ENCODE measurements at regions not wholly inside any gene's neighbourhood (a gene's known extent, or its start where the extent isn't known, plus 50 kb on each side); places are given as distances from the start of the nearest gene placed in this dataset.
A peak's percentile ranks its signal among the peaks of the same experiment; 100 is the strongest.

- no peak overlapping the region for H3K27ac ChIP-seq (ENCODE audit: low read depth in 1 of 3, low read length in 2 of 3)
- no peak for DNase-seq
- H3K27me3 ChIP-seq (ENCODE audit: control insufficient read depth in 3 of 3, insufficient read depth in 3 of 3, low read length in 3 of 3) = no peaks in the 10 kb centered on the region
- WGBS, 3 donors = 81 to 83% (median 82%) methylated on average over 18 of the region's 18 CpGs
- H3K4me3 ChIP-seq (ENCODE audit: low read depth in 1 of 3, low read length in 3 of 3) = no peak overlapping the region
- no peak for FAIRE-seq
- H3K36me3 ChIP-seq (ENCODE audit: control insufficient read depth in 3 of 3, insufficient read depth in 2 of 3, low read depth in 1 of 3, low read length in 3 of 3) = no peaks in the 10 kb centered on the region
- H3K9me3 ChIP-seq (ENCODE audit: control insufficient read depth in 2 of 2, insufficient read depth in 1 of 2, low read depth in 1 of 2, low read length in 1 of 2) = no peaks in the 10 kb centered on the region
- no peaks in the 10 kb centered on the region for H3K4me1 ChIP-seq (ENCODE audit: control insufficient read depth in 3 of 3, insufficient read depth in 2 of 3, low read depth in 1 of 3, low read length in 2 of 3)
Measured at GRCh38 chr15:97146929-97147870, 813.3 kb upstream of the ARRDC4 start.

- DNase-seq (no peak), FAIRE-seq (no peak)
- Histone ChIP-seq H3K4me1 (ENCODE audit: control insufficient read depth in 3 of 3, insufficient read depth in 2 of 3, low read depth in 1 of 3, low read length in 2 of 3) (no peaks in the 10 kb centered on the region), H3K27ac (ENCODE audit: low read depth in 1 of 3, low read length in 2 of 3) (no peak overlapping the region), H3K9me3 (ENCODE audit: control insufficient read depth in 2 of 2, insufficient read depth in 1 of 2, low read depth in 1 of 2, low read length in 1 of 2) (no peaks in the 10 kb centered on the region), H3K4me3 (ENCODE audit: low read depth in 1 of 3, low read length in 3 of 3) (no peak overlapping the region), H3K27me3 (ENCODE audit: control insufficient read depth in 3 of 3, insufficient read depth in 3 of 3, low read length in 3 of 3) (no peaks in the 10 kb centered on the region), H3K36me3 (ENCODE audit: control insufficient read depth in 3 of 3, insufficient read depth in 2 of 3, low read depth in 1 of 3, low read length in 3 of 3) (no peaks in the 10 kb centered on the region)
- 78 to 83% (median 79%) methylated on average over 1 of the region's 1 CpG for WGBS, 3 donors
Measured at GRCh38 chr15:97153356-97153965, 807.0 kb upstream of the ARRDC4 start.

GRCh38 chr15:97156739-97157265 lies 803.7 kb upstream of the ARRDC4 start:
- H3K4me3 ChIP-seq (ENCODE audit: low read depth in 1 of 3, low read length in 3 of 3) = no peak overlapping the region
- no peaks in the 10 kb centered on the region for H3K9me3 ChIP-seq (ENCODE audit: control insufficient read depth in 2 of 2, insufficient read depth in 1 of 2, low read depth in 1 of 2, low read length in 1 of 2)
- WGBS, 3 donors = 65 to 84% (median 74%) methylated on average over 2 of the region's 2 CpGs
- FAIRE-seq = no peak
- no peak overlapping the region for H3K27ac ChIP-seq (ENCODE audit: low read depth in 1 of 3, low read length in 2 of 3)
- H3K4me1 ChIP-seq (ENCODE audit: control insufficient read depth in 3 of 3, insufficient read depth in 2 of 3, low read depth in 1 of 3, low read length in 2 of 3) = no peaks in the 10 kb centered on the region
- H3K27me3 ChIP-seq (ENCODE audit: control insufficient read depth in 3 of 3, insufficient read depth in 3 of 3, low read length in 3 of 3) = no peaks in the 10 kb centered on the region
- DNase-seq = no peak
- no peaks in the 10 kb centered on the region for H3K36me3 ChIP-seq (ENCODE audit: control insufficient read depth in 3 of 3, insufficient read depth in 2 of 3, low read depth in 1 of 3, low read length in 3 of 3)

GRCh38 chr15:97162805-97163495 lies 797.6 kb upstream of the ARRDC4 start:
- DNase-seq (no peak), FAIRE-seq (no peak)
- 69 to 78% (median 77%) methylated on average over 2 of the region's 2 CpGs for WGBS, 3 donors
- Histone ChIP-seq H3K36me3 (ENCODE audit: control insufficient read depth in 3 of 3, insufficient read depth in 2 of 3, low read depth in 1 of 3, low read length in 3 of 3) (no peaks in the 10 kb centered on the region), H3K4me1 (ENCODE audit: control insufficient read depth in 3 of 3, insufficient read depth in 2 of 3, low read depth in 1 of 3, low read length in 2 of 3) (no peaks in the 10 kb centered on the region), H3K27me3 (ENCODE audit: control insufficient read depth in 3 of 3, insufficient read depth in 3 of 3, low read length in 3 of 3) (no peaks in the 10 kb centered on the region), H3K9me3 (ENCODE audit: control insufficient read depth in 2 of 2, insufficient read depth in 1 of 2, low read depth in 1 of 2, low read length in 1 of 2) (no peaks in the 10 kb centered on the region), H3K4me3 (ENCODE audit: low read depth in 1 of 3, low read length in 3 of 3) (no peak overlapping the region), H3K27ac (ENCODE audit: low read depth in 1 of 3, low read length in 2 of 3) (no peak overlapping the region)

- H3K9me3 ChIP-seq (ENCODE audit: control insufficient read depth in 2 of 2, insufficient read depth in 1 of 2, low read depth in 1 of 2, low read length in 1 of 2) = no peaks in the 10 kb centered on the region
- FAIRE-seq (no peak), DNase-seq (no peak)
- no peaks in the 10 kb centered on the region for H3K4me1 ChIP-seq (ENCODE audit: control insufficient read depth in 3 of 3, insufficient read depth in 2 of 3, low read depth in 1 of 3, low read length in 2 of 3)
- no peaks in the 10 kb centered on the region for H3K27me3 ChIP-seq (ENCODE audit: control insufficient read depth in 3 of 3, insufficient read depth in 3 of 3, low read length in 3 of 3)
- no peak overlapping the region for H3K27ac ChIP-seq (ENCODE audit: low read depth in 1 of 3, low read length in 2 of 3)
- WGBS, 3 donors = 82 to 87% (median 84%) methylated on average over 2 of the region's 2 CpGs
- no peak overlapping the region for H3K4me3 ChIP-seq (ENCODE audit: low read depth in 1 of 3, low read length in 3 of 3)
- no peaks in the 10 kb centered on the region for H3K36me3 ChIP-seq (ENCODE audit: control insufficient read depth in 3 of 3, insufficient read depth in 2 of 3, low read depth in 1 of 3, low read length in 3 of 3)
Measured at GRCh38 chr15:97165205-97165604, 795.3 kb upstream of the ARRDC4 start.

- Histone ChIP-seq H3K9me3 (ENCODE audit: control insufficient read depth in 2 of 2, insufficient read depth in 1 of 2, low read depth in 1 of 2, low read length in 1 of 2) (no peaks in the 10 kb centered on the region), H3K27me3 (ENCODE audit: control insufficient read depth in 3 of 3, insufficient read depth in 3 of 3, low read length in 3 of 3) (no peaks in the 10 kb centered on the region), H3K4me3 (ENCODE audit: low read depth in 1 of 3, low read length in 3 of 3) (no peak overlapping the region), H3K36me3 (ENCODE audit: control insufficient read depth in 3 of 3, insufficient read depth in 2 of 3, low read depth in 1 of 3, low read length in 3 of 3) (no peaks in the 10 kb centered on the region), H3K4me1 (ENCODE audit: control insufficient read depth in 3 of 3, insufficient read depth in 2 of 3, low read depth in 1 of 3, low read length in 2 of 3) (no peaks in the 10 kb centered on the region), H3K27ac (ENCODE audit: low read depth in 1 of 3, low read length in 2 of 3) (no peak overlapping the region)
- FAIRE-seq (no peak), DNase-seq (peak in 1 of 2 donors; percentile 6)
- WGBS, 3 donors = 64 to 74% (median 65%) methylated on average over 12 of the region's 12 CpGs
Measured at GRCh38 chr15:97168704-97169475, 791.6 kb upstream of the ARRDC4 start.

GRCh38 chr15:97171556-97171955 lies 788.9 kb upstream of the ARRDC4 start:
- no peak for FAIRE-seq
- no peaks in the 10 kb centered on the region for H3K9me3 ChIP-seq (ENCODE audit: control insufficient read depth in 2 of 2, insufficient read depth in 1 of 2, low read depth in 1 of 2, low read length in 1 of 2)
- H3K27me3 ChIP-seq (ENCODE audit: control insufficient read depth in 3 of 3, insufficient read depth in 3 of 3, low read length in 3 of 3) = no peaks in the 10 kb centered on the region
- WGBS, 3 donors = 90 to 94% (median 94%) methylated on average over 10 of the region's 10 CpGs
- no peaks in the 10 kb centered on the region for H3K4me1 ChIP-seq (ENCODE audit: control insufficient read depth in 3 of 3, insufficient read depth in 2 of 3, low read depth in 1 of 3, low read length in 2 of 3)
- no peak overlapping the region for H3K27ac ChIP-seq (ENCODE audit: low read depth in 1 of 3, low read length in 2 of 3)
- no peak overlapping the region for H3K4me3 ChIP-seq (ENCODE audit: low read depth in 1 of 3, low read length in 3 of 3)
- H3K36me3 ChIP-seq (ENCODE audit: control insufficient read depth in 3 of 3, insufficient read depth in 2 of 3, low read depth in 1 of 3, low read length in 3 of 3) = no peaks in the 10 kb centered on the region
- no peak for DNase-seq

Measured in small intestine (tissue), 7 donors.